ENCODE measurements at regions not wholly inside any gene's neighbourhood (a gene's known extent, or its start where the extent isn't known, plus 50 kb on each side); places are given as distances from the start of the nearest gene placed in this dataset.

DNA sequence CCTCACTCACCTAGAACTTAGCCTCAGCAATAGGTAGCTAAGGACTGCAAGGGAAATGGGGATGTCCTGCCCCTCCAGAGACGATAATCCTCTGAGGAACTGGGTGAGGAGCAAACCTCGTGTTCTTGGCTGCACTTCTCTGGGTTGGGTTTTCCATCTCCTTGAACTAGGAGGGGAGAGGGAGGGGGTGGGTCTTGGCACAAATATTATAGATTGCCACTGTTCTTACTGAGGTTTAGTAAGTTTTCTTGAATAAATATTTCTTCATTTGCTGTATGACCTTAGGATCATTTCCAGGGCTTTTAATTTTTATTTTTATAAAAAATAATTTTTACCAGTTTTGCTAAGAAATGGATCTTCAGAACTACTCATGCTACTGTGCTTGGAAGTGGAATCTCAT is 406.7 kb upstream of the FZD8 start:
- no peak for TF ChIP-seq YY1 (IDR thresholded peaks at IDR 0.05; ENCODE audit: extremely low read depth, insufficient replicate concordance, low read depth, low read length)
- TF ChIP-seq, protein P1, sequence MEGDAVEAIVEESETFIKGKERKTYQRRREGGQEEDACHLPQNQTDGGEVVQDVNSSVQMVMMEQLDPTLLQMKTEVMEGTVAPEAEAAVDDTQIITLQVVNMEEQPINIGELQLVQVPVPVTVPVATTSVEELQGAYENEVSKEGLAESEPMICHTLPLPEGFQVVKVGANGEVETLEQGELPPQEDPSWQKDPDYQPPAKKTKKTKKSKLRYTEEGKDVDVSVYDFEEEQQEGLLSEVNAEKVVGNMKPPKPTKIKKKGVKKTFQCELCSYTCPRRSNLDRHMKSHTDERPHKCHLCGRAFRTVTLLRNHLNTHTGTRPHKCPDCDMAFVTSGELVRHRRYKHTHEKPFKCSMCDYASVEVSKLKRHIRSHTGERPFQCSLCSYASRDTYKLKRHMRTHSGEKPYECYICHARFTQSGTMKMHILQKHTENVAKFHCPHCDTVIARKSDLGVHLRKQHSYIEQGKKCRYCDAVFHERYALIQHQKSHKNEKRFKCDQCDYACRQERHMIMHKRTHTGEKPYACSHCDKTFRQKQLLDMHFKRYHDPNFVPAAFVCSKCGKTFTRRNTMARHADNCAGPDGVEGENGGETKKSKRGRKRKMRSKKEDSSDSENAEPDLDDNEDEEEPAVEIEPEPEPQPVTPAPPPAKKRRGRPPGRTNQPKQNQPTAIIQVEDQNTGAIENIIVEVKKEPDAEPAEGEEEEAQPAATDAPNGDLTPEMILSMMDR (IDR thresholded peaks at IDR 0.05 in 2 of 3, conservative IDR thresholded peaks at IDR 0.05 in 1 of 3; ENCODE audit: borderline replicate concordance in 1 of 3, insufficient read depth in 1 of 3, low read depth in 2 of 3, low read length in 2 of 3): no peak
- TF ChIP-seq POLR2A (IDR thresholded peaks at IDR 0.05; ENCODE audit: borderline replicate concordance, extremely low read depth, insufficient read depth, insufficient read length): no peak
- TF ChIP-seq CEBPB (IDR thresholded peaks at IDR 0.05; ENCODE audit: low read depth): no peak
- TF ChIP-seq EGR1 (IDR thresholded peaks at IDR 0.05; ENCODE audit: low read depth): no peak
- TF ChIP-seq ZNF274 (IDR thresholded peaks at IDR 0.05; ENCODE audit: low read depth, low read length): no peak
- TF ChIP-seq POLR2AphosphoS5 (IDR thresholded peaks at IDR 0.05; ENCODE audit: low read depth, low read length): no peak
- TF ChIP-seq TCF7L2 (IDR thresholded peaks at IDR 0.05; ENCODE audit: borderline replicate concordance, extremely low read depth, insufficient read depth, insufficient read length): no peak
- TF ChIP-seq EZH2 (IDR thresholded peaks at IDR 0.05): no peak
